C4-2B (cell line): ENCODE measurements at regions not wholly inside any gene's neighbourhood (a gene's known extent, or its start where the extent isn't known, plus 50 kb on each side); places are given as distances from the start of the nearest gene placed in this dataset.

Experiments
- ZFX ChIP-seq: fragments of 450-650 bp; IDR thresholded peaks from 2 replicates; pipeline ENCODE4 v1.6.1; 2017
- TF ChIP-seq, protein P1 (sequence below): fragments of 450-650 bp; conservative IDR thresholded peaks from 2 replicates; pipeline ENCODE4 v1.5.1; 2017; ENCODE audit warnings: mild to moderate bottlenecking

DNA sequence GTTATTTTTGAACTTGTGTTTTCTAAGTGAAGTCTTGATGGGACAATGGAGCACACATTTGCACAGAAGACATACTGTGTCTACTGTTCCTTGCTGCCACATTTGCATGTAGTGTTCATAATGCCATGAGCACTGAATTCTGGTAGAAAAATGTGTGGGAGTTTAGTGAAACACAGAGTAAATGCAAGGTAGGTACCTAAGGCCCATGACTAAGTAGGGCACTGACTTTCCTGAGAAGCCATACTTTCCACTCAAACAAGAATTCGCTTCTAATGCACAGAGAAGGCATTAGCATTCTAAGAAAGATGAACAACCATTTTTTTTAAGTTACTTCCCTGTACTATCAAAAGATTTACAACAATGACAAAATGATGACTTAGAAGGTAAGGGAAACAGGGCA lies 282.2 kb downstream of the MAN2A1 start:
- no peak for TF ChIP-seq ZFX
- TF ChIP-seq, protein P1, sequence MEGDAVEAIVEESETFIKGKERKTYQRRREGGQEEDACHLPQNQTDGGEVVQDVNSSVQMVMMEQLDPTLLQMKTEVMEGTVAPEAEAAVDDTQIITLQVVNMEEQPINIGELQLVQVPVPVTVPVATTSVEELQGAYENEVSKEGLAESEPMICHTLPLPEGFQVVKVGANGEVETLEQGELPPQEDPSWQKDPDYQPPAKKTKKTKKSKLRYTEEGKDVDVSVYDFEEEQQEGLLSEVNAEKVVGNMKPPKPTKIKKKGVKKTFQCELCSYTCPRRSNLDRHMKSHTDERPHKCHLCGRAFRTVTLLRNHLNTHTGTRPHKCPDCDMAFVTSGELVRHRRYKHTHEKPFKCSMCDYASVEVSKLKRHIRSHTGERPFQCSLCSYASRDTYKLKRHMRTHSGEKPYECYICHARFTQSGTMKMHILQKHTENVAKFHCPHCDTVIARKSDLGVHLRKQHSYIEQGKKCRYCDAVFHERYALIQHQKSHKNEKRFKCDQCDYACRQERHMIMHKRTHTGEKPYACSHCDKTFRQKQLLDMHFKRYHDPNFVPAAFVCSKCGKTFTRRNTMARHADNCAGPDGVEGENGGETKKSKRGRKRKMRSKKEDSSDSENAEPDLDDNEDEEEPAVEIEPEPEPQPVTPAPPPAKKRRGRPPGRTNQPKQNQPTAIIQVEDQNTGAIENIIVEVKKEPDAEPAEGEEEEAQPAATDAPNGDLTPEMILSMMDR, result no peak
